ENCODE measurements at regions not wholly inside any gene's neighbourhood (a gene's known extent, or its start where the extent isn't known, plus 50 kb on each side); places are given as distances from the start of the nearest gene placed in this dataset.

DNA sequence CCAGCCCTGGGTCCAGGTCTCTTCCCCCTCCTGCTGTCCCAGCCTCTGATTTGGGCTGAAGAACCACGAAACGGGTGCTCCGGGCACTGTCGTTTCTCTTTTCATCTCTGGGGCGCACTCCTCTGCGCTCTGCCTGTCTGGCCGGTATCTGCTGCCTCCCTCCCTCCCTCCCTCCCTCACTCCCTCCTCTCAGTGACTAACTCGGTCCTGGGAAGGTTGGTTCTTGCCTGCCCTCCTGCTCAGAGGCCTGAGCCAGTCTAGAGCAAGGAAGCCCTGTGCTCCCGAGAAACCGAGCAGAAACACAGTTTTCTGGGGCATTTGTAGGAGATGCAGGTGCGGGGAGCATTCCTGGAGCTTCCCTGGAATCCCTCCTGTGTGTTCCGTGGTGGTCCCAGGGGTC is 1235.2 kb downstream of the BRD1 start (continued):
- TF ChIP-seq PHF5A (CRISPR knock-in tag; IDR thresholded peaks at IDR 0.05; ENCODE audit: low read depth, unreplicated experiment) (no peak), MAF1 (CRISPR knock-in tag; IDR thresholded peaks at IDR 0.05; ENCODE audit: borderline replicate concordance) (no peak)

DNA sequence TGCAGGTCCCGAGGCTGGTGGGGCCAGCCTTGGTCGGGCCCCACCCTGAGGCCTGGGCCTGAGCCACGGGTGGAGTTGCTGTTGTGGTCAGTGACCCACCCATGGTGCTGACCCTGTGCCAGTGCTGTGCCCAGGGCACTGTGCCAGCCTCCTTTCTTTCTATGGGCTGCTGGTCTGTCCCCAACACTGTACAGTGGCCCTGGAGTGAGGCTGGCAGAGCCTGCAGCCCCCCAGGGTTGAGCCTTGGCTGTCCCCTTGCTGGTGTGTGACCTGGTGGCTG is 1235.7 kb downstream of the BRD1 start:
- BruUV-seq (replicated peaks) = no TSS peak
- no peak overlapping the region for H2AFZ ChIP-seq (ENCODE audit: low read length)
- no peak for DNase-seq (ENCODE audit: low spot score)
- no peaks in the 10 kb centered on the region for H3K79me2 ChIP-seq (ENCODE audit: insufficient read depth, low read length)
- H3K36me3 ChIP-seq (replicated peaks in 1 of 2; ENCODE audit: control insufficient read depth in 1 of 2, insufficient read depth in 2 of 2, low read length in 2 of 2) = no peaks in the 10 kb centered on the region
- no peak overlapping the region for H3K9ac ChIP-seq (ENCODE audit: insufficient read depth, low read depth, low read length)
- CTCF ChIA-PET (ENCODE audit: low intra/inter-chr PET ratio, low total read pairs) = no interaction called here
- no peak for ATAC-seq
- intact Hi-C loops (cut with micrococcal nuclease; ENCODE audit: unreplicated experiment) = no loop called here
- no peak overlapping the region for H3K4me2 ChIP-seq (ENCODE audit: low read depth, low read length)
- no peak overlapping the region for H3K4me3 ChIP-seq (replicated peaks in 1 of 3; ENCODE audit: insufficient read depth in 1 of 3, low read depth in 2 of 3, low read length in 3 of 3)
- H3K27me3 ChIP-seq (ENCODE audit: control insufficient read depth in 1 of 2, insufficient read depth in 2 of 2, low read length in 2 of 2) = no peaks in the 10 kb centered on the region; a peak in 3 of 5 replicates
- POLR2A ChIA-PET = no interaction called here
- WGBS (ENCODE audit: low lambda C conversion rate) = no CpG with 5 or more reads among the region's 3 CpGs
- H3K4me1 ChIP-seq (ENCODE audit: insufficient read depth, low read length) = no peaks in the 10 kb centered on the region
- no peak for FAIRE-seq
- H3K9me3 ChIP-seq (ENCODE audit: low read length) = no peaks in the 10 kb centered on the region
- in situ Hi-C loops (cut with HindIII; ENCODE audit: extremely low pct_ligation_motif_present, low pct_unique_long_range_greater_than_20kb) = no loop called here
- H3K27ac ChIP-seq (ENCODE audit: extremely low read length, insufficient read depth, low read length) = no peak overlapping the region
- H4K20me1 ChIP-seq (ENCODE audit: insufficient read depth, low read length) = no peaks in the 10 kb centered on the region
- no peak for TF ChIP-seq ZNF343 (CRISPR knock-in tag; IDR thresholded peaks at IDR 0.05)
- TF ChIP-seq, protein P1, sequence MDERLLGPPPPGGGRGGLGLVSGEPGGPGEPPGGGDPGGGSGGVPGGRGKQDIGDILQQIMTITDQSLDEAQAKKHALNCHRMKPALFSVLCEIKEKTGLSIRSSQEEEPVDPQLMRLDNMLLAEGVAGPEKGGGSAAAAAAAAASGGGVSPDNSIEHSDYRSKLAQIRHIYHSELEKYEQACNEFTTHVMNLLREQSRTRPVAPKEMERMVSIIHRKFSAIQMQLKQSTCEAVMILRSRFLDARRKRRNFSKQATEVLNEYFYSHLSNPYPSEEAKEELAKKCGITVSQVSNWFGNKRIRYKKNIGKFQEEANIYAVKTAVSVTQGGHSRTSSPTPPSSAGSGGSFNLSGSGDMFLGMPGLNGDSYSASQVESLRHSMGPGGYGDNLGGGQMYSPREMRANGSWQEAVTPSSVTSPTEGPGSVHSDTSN (CRISPR knock-in tag; IDR thresholded peaks at IDR 0.05) = no peak
- TF ChIP-seq, protein P2, sequence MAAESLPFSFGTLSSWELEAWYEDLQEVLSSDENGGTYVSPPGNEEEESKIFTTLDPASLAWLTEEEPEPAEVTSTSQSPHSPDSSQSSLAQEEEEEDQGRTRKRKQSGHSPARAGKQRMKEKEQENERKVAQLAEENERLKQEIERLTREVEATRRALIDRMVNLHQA (CRISPR knock-in tag; IDR thresholded peaks at IDR 0.05) = no peak
- TF ChIP-seq, protein P3, sequence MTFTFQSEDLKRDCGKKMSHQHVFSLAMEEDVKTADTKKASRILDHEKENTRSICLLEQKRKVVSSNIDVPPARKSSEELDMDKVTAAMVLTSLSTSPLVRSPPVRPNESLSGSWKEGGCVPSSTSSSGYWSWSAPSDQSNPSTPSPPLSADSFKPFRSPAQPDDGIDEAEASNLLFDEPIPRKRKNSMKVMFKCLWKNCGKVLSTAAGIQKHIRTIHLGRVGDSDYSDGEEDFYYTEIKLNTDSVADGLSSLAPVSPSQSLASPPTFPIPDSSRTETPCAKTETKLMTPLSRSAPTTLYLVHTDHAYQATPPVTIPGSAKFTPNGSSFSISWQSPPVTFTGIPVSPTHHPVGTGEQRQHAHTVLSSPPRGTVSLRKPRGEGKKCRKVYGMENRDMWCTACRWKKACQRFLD (CRISPR knock-in tag; IDR thresholded peaks at IDR 0.05; ENCODE audit: borderline replicate concordance) = no peak
- TF ChIP-seq, protein P4, sequence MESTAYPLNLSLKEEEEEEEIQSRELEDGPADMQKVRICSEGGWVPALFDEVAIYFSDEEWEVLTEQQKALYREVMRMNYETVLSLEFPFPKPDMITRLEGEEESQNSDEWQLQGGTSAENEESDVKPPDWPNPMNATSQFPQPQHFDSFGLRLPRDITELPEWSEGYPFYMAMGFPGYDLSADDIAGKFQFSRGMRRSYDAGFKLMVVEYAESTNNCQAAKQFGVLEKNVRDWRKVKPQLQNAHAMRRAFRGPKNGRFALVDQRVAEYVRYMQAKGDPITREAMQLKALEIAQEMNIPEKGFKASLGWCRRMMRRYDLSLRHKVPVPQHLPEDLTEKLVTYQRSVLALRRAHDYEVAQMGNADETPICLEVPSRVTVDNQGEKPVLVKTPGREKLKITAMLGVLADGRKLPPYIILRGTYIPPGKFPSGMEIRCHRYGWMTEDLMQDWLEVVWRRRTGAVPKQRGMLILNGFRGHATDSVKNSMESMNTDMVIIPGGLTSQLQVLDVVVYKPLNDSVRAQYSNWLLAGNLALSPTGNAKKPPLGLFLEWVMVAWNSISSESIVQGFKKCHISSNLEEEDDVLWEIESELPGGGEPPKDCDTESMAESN (CRISPR knock-in tag; conservative IDR thresholded peaks at IDR 0.05) = no peak
- no peak for TF ChIP-seq ZNF816 (CRISPR knock-in tag; IDR thresholded peaks at IDR 0.05; ENCODE audit: borderline replicate concordance)
- TF ChIP-seq ZNF24 (IDR thresholded peaks at IDR 0.05) = no peak
- TF ChIP-seq ZNF678 (CRISPR knock-in tag; IDR thresholded peaks at IDR 0.05) = no peak
- TF ChIP-seq KDM6A (CRISPR knock-in tag; IDR thresholded peaks at IDR 0.05; ENCODE audit: low read depth) = no peak
- TF ChIP-seq, protein P5, sequence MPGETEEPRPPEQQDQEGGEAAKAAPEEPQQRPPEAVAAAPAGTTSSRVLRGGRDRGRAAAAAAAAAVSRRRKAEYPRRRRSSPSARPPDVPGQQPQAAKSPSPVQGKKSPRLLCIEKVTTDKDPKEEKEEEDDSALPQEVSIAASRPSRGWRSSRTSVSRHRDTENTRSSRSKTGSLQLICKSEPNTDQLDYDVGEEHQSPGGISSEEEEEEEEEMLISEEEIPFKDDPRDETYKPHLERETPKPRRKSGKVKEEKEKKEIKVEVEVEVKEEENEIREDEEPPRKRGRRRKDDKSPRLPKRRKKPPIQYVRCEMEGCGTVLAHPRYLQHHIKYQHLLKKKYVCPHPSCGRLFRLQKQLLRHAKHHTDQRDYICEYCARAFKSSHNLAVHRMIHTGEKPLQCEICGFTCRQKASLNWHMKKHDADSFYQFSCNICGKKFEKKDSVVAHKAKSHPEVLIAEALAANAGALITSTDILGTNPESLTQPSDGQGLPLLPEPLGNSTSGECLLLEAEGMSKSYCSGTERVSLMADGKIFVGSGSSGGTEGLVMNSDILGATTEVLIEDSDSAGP (CRISPR knock-in tag; IDR thresholded peaks at IDR 0.05; ENCODE audit: borderline replicate concordance) = no peak
- TF ChIP-seq ZNF563 (CRISPR knock-in tag; IDR thresholded peaks at IDR 0.05) = no peak
- TF ChIP-seq SAFB2 (CRISPR knock-in tag; IDR thresholded peaks at IDR 0.05; ENCODE audit: borderline replicate concordance, low read depth) = no peak
- TF ChIP-seq TCF7L2 (IDR thresholded peaks at IDR 0.05; ENCODE audit: low read depth, low read length) = no peak
- TF ChIP-seq, protein P6, sequence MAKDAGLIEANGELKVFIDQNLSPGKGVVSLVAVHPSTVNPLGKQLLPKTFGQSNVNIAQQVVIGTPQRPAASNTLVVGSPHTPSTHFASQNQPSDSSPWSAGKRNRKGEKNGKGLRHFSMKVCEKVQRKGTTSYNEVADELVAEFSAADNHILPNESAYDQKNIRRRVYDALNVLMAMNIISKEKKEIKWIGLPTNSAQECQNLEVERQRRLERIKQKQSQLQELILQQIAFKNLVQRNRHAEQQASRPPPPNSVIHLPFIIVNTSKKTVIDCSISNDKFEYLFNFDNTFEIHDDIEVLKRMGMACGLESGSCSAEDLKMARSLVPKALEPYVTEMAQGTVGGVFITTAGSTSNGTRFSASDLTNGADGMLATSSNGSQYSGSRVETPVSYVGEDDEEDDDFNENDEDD (CRISPR knock-in tag; IDR thresholded peaks at IDR 0.05; ENCODE audit: borderline replicate concordance) = no peak
- TF ChIP-seq NPAS2 (CRISPR knock-in tag; IDR thresholded peaks at IDR 0.05; ENCODE audit: borderline replicate concordance) = no peak
- no peak for TF ChIP-seq HOXA7 (CRISPR knock-in tag; IDR thresholded peaks at IDR 0.05)

All from HepG2 (cell line).